ENCODE measurements at regions not wholly inside any gene's neighbourhood (a gene's known extent, or its start where the extent isn't known, plus 50 kb on each side); places are given as distances from the start of the nearest gene placed in this dataset.

GRCh38 chr1:55767171-55767570, 552.0 kb upstream of the USP24 start:
- no peak for TF ChIP-seq CTCF (IDR thresholded peaks at IDR 0.05)
- no peak for TF ChIP-seq POLR2A (IDR thresholded peaks at IDR 0.05)
- no peak for TF ChIP-seq POLR2AphosphoS5 (IDR thresholded peaks at IDR 0.05)

Data from suprapubic skin (tissue), 4 donors.